Gastroesophageal sphincter (tissue), 4 donors: ENCODE measurements at regions not wholly inside any gene's neighbourhood (a gene's known extent, or its start where the extent isn't known, plus 50 kb on each side); places are given as distances from the start of the nearest gene placed in this dataset.

ENCODE experiments used
- ATAC-seq: fragments of 150-250 bp; one replicate; pipeline ENCODE4 v1.9.1; 2016; ENCODE audit warnings: mild to moderate bottlenecking, moderate library complexity
- H3K27ac ChIP-seq, 4 donors: fragments of 200-600 bp; sonication (generic) in 3 of 4; 1 replicate in 3 of 4; 2 replicates in 1 of 4; pipeline ENCODE4 v1.5.1; 2016 to 2019
- H3K27me3 ChIP-seq: fragments of 200-600 bp; sonication (generic); one replicate; pipeline ENCODE4 v1.5.1; 2019
- H3K36me3 ChIP-seq, 2 donors: fragments of 200-600 bp; sonication (generic); one replicate each; pipeline ENCODE4 v1.5.1; 2019; ENCODE audit warnings: control low read depth in 1 of 2
- H3K4me1 ChIP-seq, 3 donors: fragments of 200-600 bp; sonication (generic); 1 replicate in 2 of 3; 2 replicates in 1 of 3; pipeline ENCODE4 v1.5.1; 2016 to 2019; ENCODE audit warnings: control low read depth in 2 of 3
- H3K4me3 ChIP-seq, 2 donors: fragments of 200-600 bp; sonication (generic); one replicate each; pipeline ENCODE4 v1.5.1; 2019; ENCODE audit warnings: mild to moderate bottlenecking in 1 of 2, moderate library complexity in 1 of 2
- H3K9me3 ChIP-seq, 3 donors: fragments of 200-600 bp; sonication (generic); one replicate each; pipeline ENCODE4 v1.5.1; 2017 to 2019; ENCODE audit warnings: control low read depth in 2 of 3
- EP300 ChIP-seq: sonication (generic); formaldehyde crosslinking; IDR thresholded peaks from one replicate; pipeline ENCODE4 v1.6.1; 2017; ENCODE audit warnings: antibody characterized with exemption, mild to moderate bottlenecking
- POLR2A ChIP-seq, 2 donors: fragments of 450-650 bp; IDR thresholded peaks; one replicate each; pipeline ENCODE4 v1.6.1; 2017; ENCODE audit warnings: antibody characterized with exemption in 2 of 2, mild to moderate bottlenecking in 2 of 2, moderate library complexity in 1 of 2
- POLR2AphosphoS5 ChIP-seq: sonication (generic); formaldehyde crosslinking; IDR thresholded peaks from one replicate; pipeline ENCODE4 v1.6.1; 2017; ENCODE audit warnings: antibody characterized with exemption
- WGBS, 2 donors: methylation state at CpG; one replicate each; pipeline ENCODE4 v1.1.5; 2018; ENCODE audit warnings: low coverage in 1 of 2; 5-methylcytosine and 5-hydroxymethylcytosine counted together
- TF ChIP-seq, protein P1 (sequence below), 4 experiments: fragments of 200-600 bp in 2 of 4; fragments of 450-650 bp in 2 of 4; sonication (generic) in 1 of 4; IDR thresholded peaks; one replicate each; pipeline ENCODE4 v1.5.1; 2017 to 2019; ENCODE audit warnings: antibody characterized with exemption in 4 of 4, mild to moderate bottlenecking in 2 of 4, moderate library complexity in 2 of 4

DNA sequence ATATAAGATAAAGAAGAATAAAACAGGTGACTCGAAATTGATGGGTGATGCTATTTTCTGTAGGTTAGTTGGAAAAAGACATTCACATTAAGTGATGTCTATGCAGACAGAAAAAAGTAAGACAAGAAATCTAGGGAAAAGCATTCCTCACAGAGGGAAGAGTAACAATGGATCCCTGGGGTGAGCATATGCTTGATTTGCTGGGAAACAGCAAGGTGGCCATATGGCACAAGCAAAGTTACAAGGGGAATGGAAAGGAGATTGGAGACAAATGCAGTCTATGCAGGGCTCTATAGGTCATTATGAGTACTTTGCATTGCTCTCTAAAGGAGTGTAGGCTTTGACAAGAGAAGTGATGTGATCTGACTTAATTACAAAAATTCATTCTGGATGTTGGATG lies 90.9 kb upstream of the ZNF804B start:
- no peak for ATAC-seq
- Histone ChIP-seq H3K9me3 (no peaks in the 10 kb centered on the region), H3K36me3 (no peaks in the 10 kb centered on the region), H3K27ac (no peak overlapping the region), H3K4me1 (no peaks in the 10 kb centered on the region), H3K27me3 (no peaks in the 10 kb centered on the region), H3K4me3 (no peak overlapping the region)
- TF ChIP-seq EP300, result no peak
- TF ChIP-seq POLR2AphosphoS5, result no peak
- no peak for TF ChIP-seq POLR2A (IDR thresholded peaks at IDR 0.05)
- TF ChIP-seq, protein P1, sequence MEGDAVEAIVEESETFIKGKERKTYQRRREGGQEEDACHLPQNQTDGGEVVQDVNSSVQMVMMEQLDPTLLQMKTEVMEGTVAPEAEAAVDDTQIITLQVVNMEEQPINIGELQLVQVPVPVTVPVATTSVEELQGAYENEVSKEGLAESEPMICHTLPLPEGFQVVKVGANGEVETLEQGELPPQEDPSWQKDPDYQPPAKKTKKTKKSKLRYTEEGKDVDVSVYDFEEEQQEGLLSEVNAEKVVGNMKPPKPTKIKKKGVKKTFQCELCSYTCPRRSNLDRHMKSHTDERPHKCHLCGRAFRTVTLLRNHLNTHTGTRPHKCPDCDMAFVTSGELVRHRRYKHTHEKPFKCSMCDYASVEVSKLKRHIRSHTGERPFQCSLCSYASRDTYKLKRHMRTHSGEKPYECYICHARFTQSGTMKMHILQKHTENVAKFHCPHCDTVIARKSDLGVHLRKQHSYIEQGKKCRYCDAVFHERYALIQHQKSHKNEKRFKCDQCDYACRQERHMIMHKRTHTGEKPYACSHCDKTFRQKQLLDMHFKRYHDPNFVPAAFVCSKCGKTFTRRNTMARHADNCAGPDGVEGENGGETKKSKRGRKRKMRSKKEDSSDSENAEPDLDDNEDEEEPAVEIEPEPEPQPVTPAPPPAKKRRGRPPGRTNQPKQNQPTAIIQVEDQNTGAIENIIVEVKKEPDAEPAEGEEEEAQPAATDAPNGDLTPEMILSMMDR (IDR thresholded peaks at IDR 0.05), result no peak
- WGBS, 2 donors, result 89% methylated on average over 1 of the region's 1 CpG; no CpG with 5 or more reads in 1 of the 2 donors

DNA sequence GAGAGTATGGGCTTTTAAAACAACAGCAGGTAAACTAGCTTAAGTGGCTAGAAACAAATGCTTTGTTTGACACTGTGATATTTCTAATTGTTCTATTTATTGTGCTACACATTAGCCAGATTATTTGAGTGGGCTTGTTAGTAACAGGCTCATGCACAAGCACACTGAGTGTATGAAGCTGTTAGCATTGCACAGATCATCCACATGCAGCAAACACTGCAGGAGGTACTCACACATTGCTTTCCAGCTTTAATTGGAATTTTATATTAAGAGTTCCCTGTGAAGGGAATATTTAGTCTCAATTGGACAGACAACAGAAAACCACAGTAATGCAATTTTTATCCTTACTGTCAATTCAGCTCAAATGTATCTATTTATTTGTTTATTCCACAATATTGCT lies 92.9 kb upstream of the ZNF804B start:
- Histone ChIP-seq H3K4me3 (no peak overlapping the region), H3K36me3 (no peaks in the 10 kb centered on the region), H3K27me3 (no peaks in the 10 kb centered on the region), H3K4me1 (no peaks in the 10 kb centered on the region), H3K27ac (no peak overlapping the region), H3K9me3 (no peaks in the 10 kb centered on the region)
- TF ChIP-seq POLR2A (IDR thresholded peaks at IDR 0.05), result no peak
- no peak for TF ChIP-seq EP300
- TF ChIP-seq POLR2AphosphoS5, result no peak
- TF ChIP-seq, protein P1 (IDR thresholded peaks at IDR 0.05), result no peak
- ATAC-seq, result no peak

DNA sequence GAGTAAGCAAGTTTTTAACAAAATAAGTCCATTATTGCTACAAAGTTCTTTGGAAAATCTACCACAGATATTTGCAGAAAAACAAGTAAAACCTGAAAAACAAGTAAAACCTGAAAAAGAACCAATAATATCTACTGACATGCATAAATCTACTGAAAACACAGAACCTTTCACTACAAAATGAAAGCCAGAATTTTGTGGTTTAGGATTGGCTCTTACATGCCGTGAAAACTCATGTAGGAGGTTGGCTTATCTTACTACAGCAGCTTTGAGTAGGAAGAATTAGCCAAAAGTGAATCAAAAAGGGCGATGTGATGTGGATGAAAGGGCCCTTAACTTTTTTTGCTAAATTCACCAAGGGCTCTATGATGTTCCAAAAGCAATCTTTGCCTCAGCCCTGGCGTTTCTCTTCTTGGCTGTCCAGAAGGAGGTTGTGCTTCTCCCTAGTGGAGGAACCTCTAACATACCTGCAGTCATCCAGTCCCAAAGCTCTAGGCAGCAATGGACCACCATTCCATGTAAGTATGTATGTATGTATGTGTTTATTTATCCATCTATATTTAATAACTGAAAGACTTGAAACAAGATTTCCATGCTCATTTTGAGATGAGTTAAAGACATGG lies 93.5 kb upstream of the ZNF804B start:
- H3K27ac ChIP-seq, result no peak overlapping the region
- H3K4me1 ChIP-seq, result no peaks in the 10 kb centered on the region
- no peaks in the 10 kb centered on the region for H3K36me3 ChIP-seq
- WGBS, 2 donors, result 73 to 83% methylated on average over 1 to 3 of the region's 3 CpGs
- TF ChIP-seq EP300, result no peak
- no peak for TF ChIP-seq POLR2AphosphoS5
- no peak for TF ChIP-seq POLR2A (IDR thresholded peaks at IDR 0.05)
- H3K4me3 ChIP-seq, result no peak overlapping the region
- H3K27me3 ChIP-seq, result no peaks in the 10 kb centered on the region
- no peak for ATAC-seq
- H3K9me3 ChIP-seq, result no peaks in the 10 kb centered on the region

DNA sequence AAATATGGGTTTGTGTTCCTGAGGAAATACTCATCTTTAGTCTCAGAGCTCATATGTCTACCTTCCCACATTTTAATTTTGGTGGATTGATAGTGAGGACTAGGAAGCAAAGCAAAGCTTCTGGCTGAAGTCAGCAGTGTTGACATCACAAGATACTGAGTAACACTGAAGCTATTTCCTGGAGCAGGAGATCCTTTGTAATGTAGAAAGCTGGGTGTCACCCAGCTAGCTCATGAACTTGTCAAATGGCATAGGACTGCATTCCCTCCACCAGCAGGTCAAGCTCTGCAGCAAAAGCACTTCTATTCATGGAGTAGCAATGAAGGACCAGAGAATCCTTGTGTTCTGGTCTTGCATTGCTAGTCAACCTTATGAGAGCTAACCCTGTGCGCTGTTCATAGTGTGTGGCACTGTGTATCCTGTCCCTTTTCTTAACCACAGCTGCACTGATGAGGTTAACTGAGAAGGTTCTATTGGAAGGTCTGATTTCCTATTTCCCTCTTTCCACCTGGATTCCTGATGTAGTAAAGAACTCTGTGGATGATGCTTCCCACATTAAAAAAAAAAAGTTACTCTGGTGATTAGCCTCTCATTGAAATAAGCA lies 94.8 kb upstream of the ZNF804B start:
- H3K4me1 ChIP-seq, result no peaks in the 10 kb centered on the region
- 100% methylated on average over 1 of the region's 1 CpG; no CpG with 5 or more reads in 1 of the 2 donors for WGBS, 2 donors
- H3K36me3 ChIP-seq, result no peaks in the 10 kb centered on the region
- TF ChIP-seq, protein P1 (IDR thresholded peaks at IDR 0.05), result no peak
- TF ChIP-seq EP300 (no peak), POLR2AphosphoS5 (no peak), POLR2A (IDR thresholded peaks at IDR 0.05) (no peak)
- no peak overlapping the region for H3K4me3 ChIP-seq
- no peak for ATAC-seq
- H3K27me3 ChIP-seq, result no peaks in the 10 kb centered on the region
- no peak overlapping the region for H3K27ac ChIP-seq
- no peaks in the 10 kb centered on the region for H3K9me3 ChIP-seq

DNA sequence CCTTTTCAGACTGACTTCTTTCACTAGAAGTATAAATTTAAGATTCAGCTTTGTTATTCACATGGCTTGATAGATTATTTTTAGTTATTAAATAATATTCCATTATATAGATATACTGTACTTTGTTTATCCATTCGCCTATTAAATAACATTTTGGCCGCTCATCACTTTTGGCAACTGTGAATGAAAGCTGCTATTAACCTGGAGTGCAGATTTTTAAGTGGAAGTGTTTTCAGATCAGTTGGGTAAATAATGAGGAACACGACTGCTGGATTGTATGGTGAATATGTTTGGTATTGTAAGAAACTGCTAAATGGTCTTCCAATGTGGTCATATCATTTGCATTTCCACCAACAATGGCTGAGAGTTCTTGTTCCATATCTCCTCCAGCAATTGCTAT lies 97.6 kb upstream of the ZNF804B start:
- WGBS, 2 donors, result 14 to 72% methylated on average over 1 to 3 of the region's 3 CpGs
- Histone ChIP-seq H3K36me3 (no peaks in the 10 kb centered on the region), H3K4me1 (no peaks in the 10 kb centered on the region), H3K4me3 (no peak overlapping the region), H3K27ac (no peak overlapping the region), H3K9me3 (no peaks in the 10 kb centered on the region), H3K27me3 (no peaks in the 10 kb centered on the region)
- no peak for TF ChIP-seq POLR2AphosphoS5
- no peak for ATAC-seq

DNA sequence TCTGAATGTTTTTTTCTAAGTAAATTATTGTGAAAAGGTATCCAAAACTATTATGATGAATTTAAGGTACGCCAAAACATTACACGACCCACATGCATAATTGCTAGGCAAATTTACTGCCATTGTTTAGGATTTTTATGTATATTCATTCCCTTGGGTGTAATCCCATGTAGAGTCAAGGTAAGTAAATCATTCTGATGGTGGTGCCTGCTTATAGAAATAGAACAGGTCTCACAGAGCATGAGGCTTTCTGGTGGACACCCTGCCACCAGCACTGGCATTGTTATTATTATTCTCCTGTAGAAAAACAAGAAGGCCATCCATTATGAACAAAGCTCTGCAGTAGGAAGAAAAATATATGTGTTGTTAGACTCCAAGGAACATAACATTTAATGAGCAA lies 111.7 kb upstream of the ZNF804B start:
- H3K36me3 ChIP-seq, result no peaks in the 10 kb centered on the region
- no peak for TF ChIP-seq EP300
- TF ChIP-seq POLR2AphosphoS5, result no peak
- TF ChIP-seq POLR2A (IDR thresholded peaks at IDR 0.05), result no peak
- TF ChIP-seq, protein P1 (IDR thresholded peaks at IDR 0.05), result no peak
- WGBS, 2 donors, result 37 to 50% methylated on average over 2 of the region's 2 CpGs
- H3K27ac ChIP-seq, result no peak overlapping the region
- H3K9me3 ChIP-seq, result peaks cover 0 to 14% (median 0%) of the 10 kb centered on the region in 3 donors
- no peaks in the 10 kb centered on the region for H3K27me3 ChIP-seq
- H3K4me1 ChIP-seq, result no peaks in the 10 kb centered on the region
- no peak overlapping the region for H3K4me3 ChIP-seq
- no peak for ATAC-seq
